AG10803 (cell line): ENCODE measurements at regions not wholly inside any gene's neighbourhood (a gene's known extent, or its start where the extent isn't known, plus 50 kb on each side); places are given as distances from the start of the nearest gene placed in this dataset.

Source experiments
- DNase-seq: peaks from one replicate; pipeline ENCODE4 v3.0.0; 2010; ENCODE audit warnings: low read depth
- H3K4me3 ChIP-seq: 2 replicates; pipeline ENCODE4 v1.5.1; 2011; ENCODE audit warnings: mild to moderate bottlenecking, low read length, control low read depth
- CTCF ChIP-seq: conservative IDR thresholded peaks from 2 replicates; pipeline ENCODE4 v1.5.1; 2011; ENCODE audit warnings: mild to moderate bottlenecking, low read length, control low read depth, inconsistent platforms

GRCh38 chr4:115418635-115419396 is 305.4 kb upstream of the NDST4 start:
- no peak for DNase-seq
- no peak for TF ChIP-seq CTCF
- no peak overlapping the region for H3K4me3 ChIP-seq

GRCh38 chr4:115396034-115396433 is 282.6 kb upstream of the NDST4 start:
- no peak for DNase-seq
- H3K4me3 ChIP-seq, result no peak overlapping the region
- TF ChIP-seq CTCF, result no peak

GRCh38 chr4:115376866-115377265 is 263.4 kb upstream of the NDST4 start:
- TF ChIP-seq CTCF, result no peak
- no peak overlapping the region for H3K4me3 ChIP-seq
- DNase-seq, result no peak

- H3K4me3 ChIP-seq, result no peak overlapping the region
- TF ChIP-seq CTCF, result no peak
- no peak for DNase-seq
Observed at GRCh38 chr4:115374621-115375020, 261.2 kb upstream of the NDST4 start.

GRCh38 chr4:115370490-115370889 is 257.1 kb upstream of the NDST4 start:
- no peak for TF ChIP-seq CTCF
- no peak for DNase-seq
- no peak overlapping the region for H3K4me3 ChIP-seq

- no peak overlapping the region for H3K4me3 ChIP-seq
- no peak for DNase-seq
- no peak for TF ChIP-seq CTCF
Observed at GRCh38 chr4:115370012-115370411, 256.6 kb upstream of the NDST4 start.

GRCh38 chr4:115366390-115366789 is 253.0 kb upstream of the NDST4 start:
- TF ChIP-seq CTCF, result no peak
- no peak overlapping the region for H3K4me3 ChIP-seq
- DNase-seq, result no peak
